HG03025 (cell line): ENCODE measurements at regions not wholly inside any gene's neighbourhood (a gene's known extent, or its start where the extent isn't known, plus 50 kb on each side); places are given as distances from the start of the nearest gene placed in this dataset.

Source experiments
- ATAC-seq: cut with Tn5 transposase; IDR thresholded peaks from one replicate; pipeline ENCODE4 v1.9.1; 2021; ENCODE audit warnings: mild to moderate bottlenecking, moderate library complexity; ENCODE audit not compliant: unreplicated experiment, low FRiP score

GRCh38 chr4:170497689-170498088 is 407.9 kb upstream of the AADAT start:
- ATAC-seq = no peak

DNA sequence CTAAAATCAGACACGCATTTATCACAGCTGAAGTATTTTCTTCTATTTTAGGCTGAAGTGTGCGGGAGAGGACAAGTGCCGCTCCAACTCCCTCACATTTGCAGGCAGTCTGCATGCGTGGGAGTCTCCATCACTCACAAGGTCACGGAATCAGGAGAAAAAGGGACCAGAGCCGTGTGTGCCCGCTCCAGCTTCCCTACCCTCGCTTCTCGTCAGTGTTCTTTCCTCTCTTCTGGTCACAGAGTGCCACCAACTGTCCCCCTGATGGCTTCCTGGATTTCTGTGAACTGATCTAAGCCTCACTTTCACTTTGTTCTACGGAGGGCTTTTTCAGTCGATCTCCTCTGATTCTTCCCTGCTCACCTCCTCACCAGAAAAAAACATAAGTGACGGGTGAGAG is 407.4 kb upstream of the AADAT start:
- ATAC-seq = peak; percentile 57

DNA sequence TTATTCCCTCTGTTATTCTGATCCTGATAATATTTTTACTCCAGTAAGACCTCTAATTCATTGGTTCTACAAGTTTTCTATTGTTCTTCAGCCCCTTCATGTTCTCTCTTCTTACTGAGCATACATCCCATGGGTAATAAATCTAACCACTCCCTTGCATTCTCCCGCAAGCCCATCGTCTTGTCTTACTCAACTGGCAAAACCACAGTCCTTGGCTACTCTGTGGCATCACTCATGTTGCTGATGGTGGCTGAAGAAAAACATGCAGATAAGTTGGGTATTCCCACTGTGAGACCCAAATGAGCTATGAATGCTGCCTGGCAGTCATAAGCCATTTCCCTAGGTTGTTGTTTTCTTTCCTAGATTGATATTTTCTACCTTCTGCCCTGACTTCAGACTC is 402.2 kb upstream of the AADAT start:
- ATAC-seq = no peak

DNA sequence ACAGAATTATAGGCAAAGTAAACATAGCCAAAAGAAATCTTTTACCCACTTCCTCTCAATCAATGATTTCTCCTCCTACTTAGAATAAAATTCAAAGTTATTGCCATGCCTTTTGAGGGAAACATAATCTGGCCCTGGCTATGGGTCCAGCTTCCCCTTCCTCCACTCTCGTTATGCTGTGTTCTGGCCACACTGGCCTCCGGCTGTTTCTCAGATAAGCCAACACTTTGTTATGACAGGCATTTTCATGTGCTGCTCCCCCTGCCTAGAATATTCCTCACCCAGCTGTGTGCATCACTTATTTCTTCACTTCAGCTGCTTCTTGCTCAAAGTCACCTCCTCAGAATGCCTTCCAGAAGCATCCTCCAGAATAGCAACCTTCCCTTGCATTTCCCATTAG is 386.6 kb upstream of the AADAT start:
- ATAC-seq = no peak

GRCh38 chr4:170465429-170465828 is 375.7 kb upstream of the AADAT start:
- no peak for ATAC-seq

- ATAC-seq = no peak
Observed at GRCh38 chr4:170464614-170465197, 374.9 kb upstream of the AADAT start.

GRCh38 chr4:170446782-170447181 is 357.0 kb upstream of the AADAT start:
- no peak for ATAC-seq

- ATAC-seq = peak; percentile 71
Observed at GRCh38 chr4:170441146-170441545, 351.4 kb upstream of the AADAT start.

DNA sequence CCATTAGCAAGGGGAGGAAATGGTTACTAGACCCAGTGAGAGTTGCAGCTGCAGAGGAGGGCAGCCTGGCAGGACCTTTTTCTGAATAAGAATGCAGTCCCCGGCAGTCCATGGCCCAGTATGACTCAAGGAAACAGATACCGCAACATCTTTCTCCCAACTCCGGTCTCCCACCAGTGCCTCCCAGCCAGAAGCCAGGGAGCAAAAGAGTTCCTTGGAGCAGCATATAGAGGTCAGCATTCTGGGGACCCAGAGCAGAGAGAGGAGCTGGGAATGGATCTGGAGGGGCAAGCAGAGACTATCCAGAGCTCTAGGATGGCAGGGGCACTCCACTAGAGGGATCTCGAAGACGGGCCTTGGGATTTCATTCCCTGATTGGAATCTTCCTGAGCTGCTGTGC is 339.2 kb upstream of the AADAT start:
- no peak for ATAC-seq

DNA sequence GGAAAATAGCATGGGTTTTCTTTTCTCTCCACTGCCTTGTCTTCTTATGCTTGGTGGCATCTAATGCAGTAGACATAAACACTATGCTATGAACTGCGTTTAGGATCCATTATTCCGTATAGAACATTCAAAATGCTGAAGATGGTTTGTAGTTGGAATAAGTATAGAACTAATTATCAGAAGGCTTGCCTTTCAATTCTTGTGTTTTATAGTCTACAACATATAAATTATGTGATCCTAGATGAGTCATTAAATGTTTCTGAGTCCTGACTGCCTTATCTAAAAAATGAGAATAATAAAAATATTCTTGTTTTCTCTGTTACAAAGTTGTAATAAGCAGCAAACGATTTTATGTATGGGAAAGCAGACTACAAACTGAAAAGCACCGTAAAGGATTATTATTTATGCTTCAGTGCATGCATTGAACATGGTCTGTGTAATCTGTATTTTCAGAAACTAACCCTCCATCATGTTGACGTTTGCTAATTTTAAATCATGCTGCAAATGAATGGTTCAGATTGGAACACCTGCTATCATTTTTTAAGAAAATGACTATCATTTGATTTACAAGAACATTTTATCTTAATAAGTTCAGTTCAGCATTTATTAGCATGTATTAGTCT is 335.9 kb upstream of the AADAT start:
- no peak for ATAC-seq

GRCh38 chr4:170425040-170425439 is 335.3 kb upstream of the AADAT start:
- ATAC-seq = no peak

DNA sequence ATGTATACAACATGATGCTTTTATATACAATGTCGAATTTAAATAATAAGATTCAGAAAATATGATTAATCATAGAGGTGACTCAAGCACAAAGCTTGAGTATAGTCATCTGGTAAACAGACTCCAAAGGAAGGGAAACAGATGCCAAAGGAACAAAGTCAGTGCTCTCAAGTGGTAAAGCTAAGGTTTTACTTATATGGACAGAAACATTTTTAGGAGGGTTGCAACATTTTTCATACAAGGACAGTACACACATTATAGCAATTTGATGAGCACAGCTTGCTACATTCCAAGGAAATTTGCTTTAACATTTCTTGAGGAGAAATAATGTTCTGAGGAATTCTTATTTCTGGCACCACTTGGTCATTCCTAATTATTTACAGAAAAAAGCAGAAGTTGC is 333.4 kb upstream of the AADAT start:
- no peak for ATAC-seq

- ATAC-seq = peak; percentile 92
Observed at GRCh38 chr4:170420255-170420693, 330.5 kb upstream of the AADAT start.

DNA sequence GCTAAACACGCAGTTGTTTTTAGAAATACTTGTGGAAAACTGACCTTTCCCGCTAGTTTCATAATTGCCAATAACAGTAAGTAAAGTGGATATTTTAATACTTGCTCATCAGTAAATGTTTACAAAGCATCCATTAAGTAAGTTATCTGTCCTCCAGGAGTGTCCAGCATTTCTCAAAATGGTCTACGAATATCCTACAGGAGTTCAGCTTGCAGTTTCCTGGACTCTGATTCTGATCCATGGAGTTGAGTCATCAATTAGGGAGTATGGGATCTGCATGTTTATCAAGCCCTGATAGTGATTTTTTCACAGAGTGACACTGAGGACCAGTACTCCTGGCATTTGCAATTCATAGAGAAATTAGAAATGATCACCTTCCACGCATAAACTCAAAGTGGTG is 325.2 kb upstream of the AADAT start:
- no peak for ATAC-seq

- no peak for ATAC-seq
Observed at GRCh38 chr4:170414360-170414759, 324.6 kb upstream of the AADAT start.

DNA sequence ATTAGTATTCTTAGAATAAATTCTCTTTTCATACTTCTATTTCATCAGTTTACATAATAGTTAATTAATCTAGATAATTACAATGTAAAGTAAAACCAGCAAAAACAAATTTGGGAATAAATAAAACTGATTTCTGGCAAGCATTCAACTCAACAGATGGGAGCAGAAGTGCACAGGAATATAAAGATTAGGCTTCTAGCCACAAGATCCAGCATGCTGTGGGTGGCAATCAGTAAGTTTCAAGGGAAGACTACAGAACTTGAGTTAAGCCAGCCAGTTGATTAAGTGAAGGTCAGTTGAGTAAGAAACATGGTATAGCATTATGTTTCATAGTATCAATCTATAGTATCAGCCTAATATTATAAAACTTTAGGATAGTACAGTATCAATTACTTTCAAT is 324.2 kb upstream of the AADAT start:
- ATAC-seq = no peak

GRCh38 chr4:170400361-170400760 is 310.6 kb upstream of the AADAT start:
- ATAC-seq = no peak

DNA sequence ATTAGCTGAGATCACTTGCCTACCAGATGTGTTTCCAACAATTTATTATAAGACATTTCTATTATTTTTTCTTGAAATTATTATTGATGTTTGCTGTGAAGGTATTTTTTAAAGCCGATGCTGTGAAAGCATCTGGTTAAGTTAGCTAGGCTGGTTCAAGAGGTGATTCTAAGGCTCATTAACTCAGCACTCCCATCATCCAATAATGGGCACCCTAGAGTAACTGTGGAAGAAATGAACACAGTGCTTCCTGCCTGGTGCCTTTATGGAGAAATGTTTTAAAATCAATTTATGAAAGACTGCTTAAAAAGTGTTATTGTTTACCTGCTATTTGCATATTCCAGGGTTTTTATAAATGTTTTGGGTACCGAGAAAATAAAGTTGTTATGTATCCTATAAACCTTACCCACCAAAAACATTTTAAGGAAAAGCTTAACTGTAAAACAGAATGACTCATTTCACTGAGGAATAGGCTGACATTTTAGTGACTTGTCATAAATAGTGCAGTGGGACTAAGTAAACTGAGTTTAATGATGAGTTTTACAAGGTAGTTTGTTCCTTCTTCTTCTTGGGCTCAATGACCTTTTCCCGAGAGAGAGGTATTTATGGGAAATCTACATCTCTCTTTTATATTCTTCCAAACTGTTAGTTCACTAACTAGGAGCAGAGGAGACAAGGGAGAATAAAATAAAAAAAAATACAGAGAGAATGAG is 310.0 kb upstream of the AADAT start:
- ATAC-seq = no peak

GRCh38 chr4:170398218-170398617 is 308.5 kb upstream of the AADAT start:
- ATAC-seq = no peak

GRCh38 chr4:170395773-170396172 is 306.0 kb upstream of the AADAT start:
- ATAC-seq = no peak

- no peak for ATAC-seq
Observed at GRCh38 chr4:170391066-170391740, 301.4 kb upstream of the AADAT start.
